DMS153 (cell line): ENCODE measurements at regions not wholly inside any gene's neighbourhood (a gene's known extent, or its start where the extent isn't known, plus 50 kb on each side); places are given as distances from the start of the nearest gene placed in this dataset.
A peak's percentile ranks its signal among the peaks of the same experiment; 100 is the strongest.

Experiments used
- DNase-seq: peaks from one replicate; lab custom pipeline; 2025; lab: John Stamatoyannopoulos, UW

- no peak for DNase-seq
These were observed 145.5 kb upstream of the PMFBP1 start for GRCh38 chr16:72317446-72317845.

- no peak for DNase-seq
These were observed 141.9 kb upstream of the PMFBP1 start for GRCh38 chr16:72313903-72314302.

GRCh38 chr16:72312828-72313227 lies 140.9 kb upstream of the PMFBP1 start:
- no peak for DNase-seq

GRCh38 chr16:72311426-72311825 lies 139.5 kb upstream of the PMFBP1 start:
- DNase-seq, result no peak

GRCh38 chr16:72309001-72309400 lies 137.0 kb upstream of the PMFBP1 start:
- no peak for DNase-seq

- no peak for DNase-seq
These were observed 136.4 kb upstream of the PMFBP1 start for GRCh38 chr16:72308396-72308795.

GRCh38 chr16:72302332-72302731 lies 130.4 kb upstream of the PMFBP1 start:
- no peak for DNase-seq

GRCh38 chr16:72301523-72302236 lies 129.7 kb upstream of the PMFBP1 start:
- DNase-seq, result no peak

GRCh38 chr16:72300892-72301291 lies 128.9 kb upstream of the PMFBP1 start:
- DNase-seq, result peak; percentile 36

GRCh38 chr16:72299684-72300243 lies 127.8 kb upstream of the PMFBP1 start:
- no peak for DNase-seq

- no peak for DNase-seq
These were observed 127.0 kb upstream of the PMFBP1 start for GRCh38 chr16:72298961-72299360.

- no peak for DNase-seq
These were observed 124.0 kb upstream of the PMFBP1 start for GRCh38 chr16:72295914-72296313.

GRCh38 chr16:72291531-72291981 lies 119.6 kb upstream of the PMFBP1 start:
- DNase-seq, result no peak

- DNase-seq, result no peak
These were observed 119.2 kb upstream of the PMFBP1 start for GRCh38 chr16:72291121-72291520.

- no peak for DNase-seq
These were observed 115.7 kb upstream of the PMFBP1 start for GRCh38 chr16:72287649-72288048.

GRCh38 chr16:72286936-72287620 lies 115.1 kb upstream of the PMFBP1 start:
- no peak for DNase-seq

GRCh38 chr16:72285728-72286127 lies 113.8 kb upstream of the PMFBP1 start:
- no peak for DNase-seq

GRCh38 chr16:72285324-72285723 lies 113.4 kb upstream of the PMFBP1 start:
- no peak for DNase-seq

- no peak for DNase-seq
These were observed 112.3 kb upstream of the PMFBP1 start for GRCh38 chr16:72284042-72284789.

GRCh38 chr16:72282362-72282761 lies 110.4 kb upstream of the PMFBP1 start:
- no peak for DNase-seq

- DNase-seq, result no peak
These were observed 106.3 kb upstream of the PMFBP1 start for GRCh38 chr16:72278301-72278700.

GRCh38 chr16:72277749-72278148 lies 105.8 kb upstream of the PMFBP1 start:
- no peak for DNase-seq
